BLaER1 (cell line): ENCODE measurements at regions not wholly inside any gene's neighbourhood (a gene's known extent, or its start where the extent isn't known, plus 50 kb on each side); places are given as distances from the start of the nearest gene placed in this dataset.

Experiments
- H3K27ac ChIP-seq: shearing (Covaris generic); formaldehyde crosslinking; 2 replicates; pipeline ENCODE4 v1.8.1; 2022
- H3K27me3 ChIP-seq: shearing (Covaris generic); formaldehyde crosslinking; 2 replicates; pipeline ENCODE4 v1.8.1; 2022
- H3K36me3 ChIP-seq: shearing (Covaris generic); formaldehyde crosslinking; 2 replicates; pipeline ENCODE4 v1.8.1; 2022
- H3K4me1 ChIP-seq: shearing (Covaris generic); formaldehyde crosslinking; 2 replicates; pipeline ENCODE4 v1.8.1; 2022
- H3K4me2 ChIP-seq: shearing (Covaris generic); formaldehyde crosslinking; 2 replicates; pipeline ENCODE4 v1.8.1; 2022
- H3K4me3 ChIP-seq: shearing (Covaris generic); formaldehyde crosslinking; 2 replicates; pipeline ENCODE4 v1.8.1; 2022
- H3K9ac ChIP-seq: shearing (Covaris generic); formaldehyde crosslinking; 2 replicates; pipeline ENCODE4 v1.8.1; 2022
- H3K9me3 ChIP-seq: shearing (Covaris generic); formaldehyde crosslinking; 2 replicates; pipeline ENCODE4 v1.8.1; 2022
- H4K20me1 ChIP-seq: shearing (Covaris generic); formaldehyde crosslinking; 2 replicates; pipeline ENCODE4 v1.8.1; 2022
- Cebpa-rat ChIP-seq: shearing (Covaris generic); IDR thresholded peaks from 2 replicates; pipeline ENCODE4 v1.8.1; 2022

GRCh38 chr1:63107066-63107465 lies 215.3 kb upstream of the FOXD3 start:
- no peak overlapping the region for H3K4me2 ChIP-seq
- no peaks in the 10 kb centered on the region for H3K36me3 ChIP-seq
- no peak for TF ChIP-seq Cebpa-rat
- no peak overlapping the region for H3K9ac ChIP-seq
- H3K4me3 ChIP-seq = no peak overlapping the region
- no peaks in the 10 kb centered on the region for H3K4me1 ChIP-seq
- no peaks in the 10 kb centered on the region for H3K9me3 ChIP-seq
- no peak overlapping the region for H3K27ac ChIP-seq
- no peaks in the 10 kb centered on the region for H4K20me1 ChIP-seq
- no peaks in the 10 kb centered on the region for H3K27me3 ChIP-seq

DNA sequence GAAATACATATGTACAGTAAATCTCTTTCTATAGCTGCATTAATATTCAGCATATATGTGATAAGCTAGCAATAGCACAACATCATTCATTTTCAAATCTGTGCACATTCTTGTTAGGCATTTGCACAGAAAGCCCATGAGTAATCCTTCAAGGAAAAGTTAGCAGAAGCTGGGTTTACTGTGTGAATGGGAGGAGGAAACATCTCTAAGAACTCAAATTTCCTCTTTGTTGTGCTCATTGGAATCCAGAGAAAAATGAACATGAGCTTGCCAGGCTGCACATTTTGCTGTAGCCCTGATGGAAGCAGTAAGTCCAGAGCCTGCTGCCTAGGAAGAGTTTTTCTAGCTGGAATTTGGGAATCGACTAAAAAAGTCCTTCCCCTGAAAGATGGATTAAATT lies 214.2 kb upstream of the FOXD3 start:
- H3K4me3 ChIP-seq = no peak overlapping the region
- no peaks in the 10 kb centered on the region for H3K9me3 ChIP-seq
- H3K9ac ChIP-seq = no peak overlapping the region
- H4K20me1 ChIP-seq = no peaks in the 10 kb centered on the region
- no peak overlapping the region for H3K27ac ChIP-seq
- H3K27me3 ChIP-seq = no peaks in the 10 kb centered on the region
- no peaks in the 10 kb centered on the region for H3K4me1 ChIP-seq
- no peak for TF ChIP-seq Cebpa-rat
- no peaks in the 10 kb centered on the region for H3K36me3 ChIP-seq
- no peak overlapping the region for H3K4me2 ChIP-seq

GRCh38 chr1:63112155-63112900 lies 210.0 kb upstream of the FOXD3 start:
- no peaks in the 10 kb centered on the region for H3K36me3 ChIP-seq
- H3K27me3 ChIP-seq = no peaks in the 10 kb centered on the region
- H3K27ac ChIP-seq = no peak overlapping the region
- H3K9me3 ChIP-seq = no peaks in the 10 kb centered on the region
- no peak for TF ChIP-seq Cebpa-rat
- H3K9ac ChIP-seq = no peak overlapping the region
- H3K4me3 ChIP-seq = no peak overlapping the region
- no peak overlapping the region for H3K4me2 ChIP-seq
- H4K20me1 ChIP-seq = no peaks in the 10 kb centered on the region
- no peaks in the 10 kb centered on the region for H3K4me1 ChIP-seq

DNA sequence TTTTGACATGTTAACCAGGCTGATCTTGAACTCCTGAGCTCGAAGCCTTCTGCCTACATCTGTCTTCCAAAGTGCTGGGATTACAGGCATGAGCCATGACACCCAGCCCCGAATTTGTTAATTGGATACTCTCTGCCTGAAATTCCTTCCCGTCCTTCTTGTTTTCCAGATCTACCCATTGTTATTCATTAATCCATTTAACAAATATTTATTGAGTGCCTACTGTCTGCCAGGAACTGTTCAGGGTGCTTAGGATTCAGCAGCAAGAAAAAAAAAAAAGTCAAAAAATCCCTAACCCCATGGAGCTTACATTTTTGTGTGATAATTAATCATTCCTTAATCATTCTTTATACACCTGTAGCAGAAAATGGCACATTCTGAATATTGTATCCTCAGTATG lies 206.8 kb upstream of the FOXD3 start:
- Histone ChIP-seq H3K27me3 (no peaks in the 10 kb centered on the region), H3K4me3 (no peak overlapping the region), H3K36me3 (no peaks in the 10 kb centered on the region), H3K4me2 (no peak overlapping the region), H3K9me3 (no peaks in the 10 kb centered on the region), H3K9ac (no peak overlapping the region), H3K27ac (no peak overlapping the region), H4K20me1 (no peaks in the 10 kb centered on the region), H3K4me1 (no peaks in the 10 kb centered on the region)
- TF ChIP-seq Cebpa-rat = no peak

- H3K9me3 ChIP-seq = no peaks in the 10 kb centered on the region
- no peak overlapping the region for H3K4me2 ChIP-seq
- no peak overlapping the region for H3K9ac ChIP-seq
- H3K36me3 ChIP-seq = no peaks in the 10 kb centered on the region
- TF ChIP-seq Cebpa-rat = no peak
- H3K27me3 ChIP-seq = no peaks in the 10 kb centered on the region
- no peaks in the 10 kb centered on the region for H4K20me1 ChIP-seq
- H3K4me1 ChIP-seq = no peaks in the 10 kb centered on the region
- no peak overlapping the region for H3K4me3 ChIP-seq
- no peak overlapping the region for H3K27ac ChIP-seq
Measured at GRCh38 chr1:63116016-63116415, 206.4 kb upstream of the FOXD3 start.

GRCh38 chr1:63119575-63120155 lies 202.7 kb upstream of the FOXD3 start:
- no peaks in the 10 kb centered on the region for H3K27me3 ChIP-seq
- no peaks in the 10 kb centered on the region for H3K4me1 ChIP-seq
- no peaks in the 10 kb centered on the region for H4K20me1 ChIP-seq
- TF ChIP-seq Cebpa-rat = no peak
- H3K4me2 ChIP-seq = no peak overlapping the region
- no peak overlapping the region for H3K4me3 ChIP-seq
- H3K36me3 ChIP-seq = no peaks in the 10 kb centered on the region
- no peak overlapping the region for H3K9ac ChIP-seq
- no peak overlapping the region for H3K27ac ChIP-seq
- H3K9me3 ChIP-seq = no peaks in the 10 kb centered on the region

- TF ChIP-seq Cebpa-rat = no peak
Measured at GRCh38 chr1:63122079-63122478, 200.3 kb upstream of the FOXD3 start.

DNA sequence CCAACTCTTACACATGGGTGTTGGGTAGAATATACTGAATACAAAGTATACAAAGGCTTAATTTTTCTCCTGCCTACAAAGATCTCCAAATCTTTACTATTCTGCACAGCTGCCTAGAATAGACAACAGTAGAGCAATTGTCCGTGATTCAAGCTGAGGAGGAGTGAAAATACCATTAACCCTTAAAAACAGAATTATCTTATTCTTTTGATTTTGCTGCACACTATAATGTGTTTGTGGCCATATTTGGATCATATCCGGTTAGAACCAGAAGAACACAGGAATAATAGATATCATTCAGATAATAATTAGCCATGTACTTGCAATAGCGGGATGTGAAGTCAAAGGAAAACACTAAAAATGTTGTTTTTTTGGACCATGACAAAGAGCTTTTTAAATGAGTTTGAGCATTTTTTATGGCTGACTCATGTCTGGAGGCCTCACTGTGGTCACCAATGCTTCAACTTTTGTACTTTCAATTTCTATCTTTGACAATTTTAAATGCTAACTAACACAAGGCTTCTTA lies 197.6 kb upstream of the FOXD3 start:
- no peak for TF ChIP-seq Cebpa-rat
- Histone ChIP-seq H3K27ac (no peak overlapping the region), H3K9ac (no peak overlapping the region), H3K4me1 (no peaks in the 10 kb centered on the region), H3K4me3 (no peak overlapping the region), H3K36me3 (no peaks in the 10 kb centered on the region), H3K4me2 (no peak overlapping the region), H3K9me3 (no peaks in the 10 kb centered on the region), H3K27me3 (no peaks in the 10 kb centered on the region), H4K20me1 (no peaks in the 10 kb centered on the region)

More at GRCh38 chr1:63122079-63122478, 200.3 kb upstream of the FOXD3 start:
- Histone ChIP-seq H3K36me3 (no peaks in the 10 kb centered on the region), H3K9ac (no peak overlapping the region), H3K4me3 (no peak overlapping the region), H3K4me2 (no peak overlapping the region), H3K4me1 (no peaks in the 10 kb centered on the region), H4K20me1 (no peaks in the 10 kb centered on the region), H3K9me3 (no peaks in the 10 kb centered on the region), H3K27ac (no peak overlapping the region), H3K27me3 (no peaks in the 10 kb centered on the region)

DNA sequence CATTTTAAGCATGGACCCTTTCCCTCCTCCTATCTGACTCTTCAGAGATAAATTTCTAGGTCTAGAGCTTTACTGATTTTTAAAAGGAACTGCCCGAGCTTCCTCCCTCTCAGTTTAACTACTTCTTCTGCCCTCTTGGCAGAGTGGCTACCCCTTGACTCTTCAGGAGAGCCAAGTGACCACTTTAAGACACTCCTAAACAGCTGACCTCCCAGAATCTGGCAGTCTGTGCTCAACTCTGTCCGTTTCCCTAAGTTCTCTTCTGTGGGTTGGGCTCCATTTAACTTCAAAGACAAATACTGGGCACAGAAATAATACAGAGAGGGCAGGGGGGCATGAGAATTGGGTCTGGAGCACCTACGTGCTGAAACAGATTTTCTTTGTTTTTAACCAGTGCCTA lies 196.3 kb upstream of the FOXD3 start:
- Histone ChIP-seq H3K36me3 (no peaks in the 10 kb centered on the region), H3K9ac (no peak overlapping the region), H3K27ac (no peak overlapping the region), H3K27me3 (no peaks in the 10 kb centered on the region), H3K4me2 (no peak overlapping the region), H3K4me3 (no peak overlapping the region), H3K9me3 (no peaks in the 10 kb centered on the region), H3K4me1 (no peaks in the 10 kb centered on the region), H4K20me1 (no peaks in the 10 kb centered on the region)
- no peak for TF ChIP-seq Cebpa-rat

GRCh38 chr1:63127376-63127775 lies 195.0 kb upstream of the FOXD3 start:
- H4K20me1 ChIP-seq = no peaks in the 10 kb centered on the region
- H3K9me3 ChIP-seq = no peaks in the 10 kb centered on the region
- H3K4me1 ChIP-seq = no peaks in the 10 kb centered on the region
- no peak for TF ChIP-seq Cebpa-rat
- no peaks in the 10 kb centered on the region for H3K27me3 ChIP-seq
- no peak overlapping the region for H3K27ac ChIP-seq
- H3K9ac ChIP-seq = no peak overlapping the region
- H3K36me3 ChIP-seq = no peaks in the 10 kb centered on the region
- no peak overlapping the region for H3K4me2 ChIP-seq
- no peak overlapping the region for H3K4me3 ChIP-seq
